Neuron (in vitro differentiated cells): ENCODE measurements at regions not wholly inside any gene's neighbourhood (a gene's known extent, or its start where the extent isn't known, plus 50 kb on each side); places are given as distances from the start of the nearest gene placed in this dataset.

Experiments
- H2AFZ ChIP-seq: one replicate; pipeline ENCODE4 v1.6.1; 2013; ENCODE audit warnings: low read depth, mild to moderate bottlenecking, inconsistent platforms, low read length, moderate library complexity
- H3K27me3 ChIP-seq: one replicate; pipeline ENCODE4 v1.6.1; 2013; ENCODE audit warnings: low read length; ENCODE audit not compliant: insufficient read depth
- H3K36me3 ChIP-seq: one replicate; pipeline ENCODE4 v1.6.1; 2013; ENCODE audit warnings: low read length; ENCODE audit not compliant: insufficient read depth
- H3K4me1 ChIP-seq: one replicate; pipeline ENCODE4 v1.6.1; 2013; ENCODE audit warnings: low read length; ENCODE audit not compliant: insufficient read depth
- H3K4me3 ChIP-seq: 2 replicates; pipeline ENCODE4 v1.5.1; 2013; ENCODE audit warnings: mild to moderate bottlenecking, low read length, moderate library complexity
- H3K9me3 ChIP-seq: one replicate; pipeline ENCODE4 v1.6.1; 2013; ENCODE audit warnings: low read length

DNA sequence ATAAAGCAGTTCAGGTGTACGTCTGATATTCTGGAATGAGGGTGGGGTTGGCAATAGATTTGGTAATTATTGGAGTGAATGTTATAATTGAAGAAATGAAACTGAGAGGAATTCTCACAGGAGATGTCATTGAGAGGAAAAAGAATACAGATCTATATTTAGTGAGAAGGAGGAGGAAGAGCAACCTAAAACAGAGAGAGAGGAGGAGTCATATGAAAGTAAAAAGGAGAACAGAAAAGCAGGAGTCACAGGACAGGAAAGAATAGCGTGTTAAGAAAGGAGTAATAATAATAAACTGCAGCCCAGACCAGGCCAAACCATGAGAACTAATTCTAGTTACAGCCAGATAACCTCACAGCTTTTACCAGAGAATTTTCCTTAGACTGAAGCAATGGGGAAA, 62.7 kb upstream of the MROH9 start:
- Histone ChIP-seq H3K36me3 (no peaks in the 10 kb centered on the region), H3K9me3 (no peaks in the 10 kb centered on the region), H3K27me3 (no peaks in the 10 kb centered on the region), H3K4me1 (peaks cover 4% of the 10 kb centered on the region), H2AFZ (no peak overlapping the region), H3K4me3 (no peak overlapping the region)

DNA sequence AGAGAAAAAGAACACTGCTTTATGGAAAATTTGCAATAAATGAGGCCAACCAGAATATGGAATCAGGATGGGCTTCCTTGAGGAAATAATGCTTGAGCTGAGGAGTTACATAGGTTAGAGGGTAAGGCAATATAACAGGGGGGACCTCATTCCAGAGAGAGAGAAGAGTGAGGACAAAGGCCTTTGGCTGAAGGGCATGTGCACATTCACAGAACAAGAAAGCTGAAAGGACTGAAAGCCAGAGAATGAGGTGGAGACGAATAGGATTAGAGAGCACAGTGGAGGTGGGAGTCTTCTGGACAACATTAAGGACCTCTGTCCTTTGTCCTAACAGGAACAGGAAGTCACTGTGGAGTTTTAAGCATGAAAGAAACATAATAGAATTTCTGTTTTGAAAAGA, 60.7 kb upstream of the MROH9 start:
- no peaks in the 10 kb centered on the region for H3K9me3 ChIP-seq
- peaks cover 4% of the 10 kb centered on the region for H3K4me1 ChIP-seq
- H3K4me3 ChIP-seq: no peak overlapping the region
- no peak overlapping the region for H2AFZ ChIP-seq
- no peaks in the 10 kb centered on the region for H3K36me3 ChIP-seq
- no peaks in the 10 kb centered on the region for H3K27me3 ChIP-seq

DNA sequence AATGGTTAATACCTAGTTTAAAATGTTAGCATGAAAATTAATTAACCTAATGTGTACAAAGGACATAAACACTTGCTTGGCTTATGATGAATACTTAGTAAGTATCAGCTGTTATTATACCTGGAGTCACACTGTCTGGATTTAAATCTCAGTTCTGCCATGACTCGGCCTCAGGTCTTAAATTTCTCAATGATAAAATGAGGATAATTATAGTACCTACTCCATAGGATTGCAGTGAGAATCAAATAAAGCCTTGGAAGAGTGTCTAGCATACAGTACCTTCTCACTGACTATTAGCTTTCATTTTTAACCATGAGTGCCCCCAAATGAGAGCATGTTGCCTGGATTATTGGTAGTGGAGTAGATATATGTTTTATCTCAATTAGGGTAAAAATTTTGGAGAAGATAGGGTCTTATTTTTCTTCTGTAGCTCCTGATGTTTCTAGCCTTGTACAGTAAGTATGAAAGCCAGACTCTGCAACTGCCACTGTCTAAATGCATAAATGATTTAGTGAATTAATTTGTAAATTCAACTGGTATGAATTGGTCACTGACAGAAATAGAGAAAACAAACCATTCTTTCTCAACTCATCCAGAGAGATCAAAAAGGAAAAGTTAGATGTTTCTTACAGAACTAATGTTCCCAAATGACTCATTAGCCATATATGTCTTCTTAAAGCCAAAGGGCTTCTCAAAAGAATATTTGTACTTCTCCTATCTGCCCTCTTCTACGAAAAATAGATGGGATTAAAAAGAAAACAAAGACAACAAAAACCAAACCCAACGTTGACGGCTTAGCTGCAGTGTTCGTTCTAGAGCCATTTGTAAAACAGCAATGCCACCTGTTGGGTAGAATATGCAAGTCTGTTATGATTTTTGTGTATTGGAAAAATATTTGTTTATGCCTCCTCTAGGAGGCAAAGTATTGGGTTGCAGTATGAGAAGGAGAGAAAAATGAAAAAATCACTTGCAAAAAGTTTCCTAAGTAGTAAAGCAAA, 53.8 kb upstream of the MROH9 start:
- no peak overlapping the region for H2AFZ ChIP-seq
- H3K4me3 ChIP-seq: no peak overlapping the region
- no peaks in the 10 kb centered on the region for H3K4me1 ChIP-seq
- H3K36me3 ChIP-seq: no peaks in the 10 kb centered on the region
- H3K9me3 ChIP-seq: no peaks in the 10 kb centered on the region
- H3K27me3 ChIP-seq: no peaks in the 10 kb centered on the region
